H1 (cell line): ENCODE measurements at regions not wholly inside any gene's neighbourhood (a gene's known extent, or its start where the extent isn't known, plus 50 kb on each side); places are given as distances from the start of the nearest gene placed in this dataset.

Source experiments
- CTCF ChIA-PET: fragments of 300-600 bp; sonication (Branson Sonifier 250); formaldehyde crosslinking; loops from one replicate; lab custom pipeline; 2021; ENCODE audit not compliant: partially characterized antibody; lab: Charles Lee
- POLR2A ChIA-PET: fragments of 300-600 bp; sonication (Branson Sonifier 250); formaldehyde crosslinking; loops from one replicate; lab custom pipeline; 2021; ENCODE audit warnings: inconsistent platforms; ENCODE audit not compliant: partially characterized antibody; lab: Charles Lee
- DNase-seq, 2 experiments: peaks; one replicate each; pipeline versions ENCODE4 v3.0.0 to v3.0.0-alpha.2; 2010 to 2022; ENCODE audit warnings: low spot score in 2 of 2, low read depth in 1 of 2, mixed read lengths in 1 of 2
- FAIRE-seq: peaks from 2 replicates; lab custom pipeline; 2011; peaks lifted over from hg19 to GRCh38; lab: Jason Lieb, UNC
- H2AFZ ChIP-seq: 2 replicates; pipeline ENCODE4 v1.8.1; 2012; ENCODE audit warnings: low read length, inconsistent platforms
- H2AK5ac ChIP-seq: 2 replicates; pipeline ENCODE4 v1.6.1; 2013; ENCODE audit warnings: low read depth, low read length
- H2BK120ac ChIP-seq: replicated peaks from 2 replicates; pipeline ENCODE3; 2013; ENCODE audit warnings: low read depth, low read length, inconsistent platforms
- H2BK12ac ChIP-seq: 2 replicates; pipeline ENCODE4 v1.6.1; 2013; ENCODE audit warnings: low read depth, low read length
- H2BK15ac ChIP-seq: 2 replicates; pipeline ENCODE4 v1.6.1; 2013; ENCODE audit warnings: low read length
- H2BK20ac ChIP-seq: 2 replicates; pipeline ENCODE4 v1.6.1; 2013; ENCODE audit warnings: low read length
- H2BK5ac ChIP-seq: 2 replicates; pipeline ENCODE4 v1.6.1; 2013; ENCODE audit warnings: low read depth, low read length
- H3K14ac ChIP-seq: 2 replicates; pipeline ENCODE4 v1.6.1; 2013; ENCODE audit warnings: inconsistent platforms; ENCODE audit not compliant: insufficient read length
- H3K18ac ChIP-seq: 2 replicates; pipeline ENCODE4 v1.6.1; 2013; ENCODE audit warnings: low read length; ENCODE audit errors: extremely low read depth
- H3K23ac ChIP-seq: 2 replicates; pipeline ENCODE4 v1.6.1; 2013; ENCODE audit warnings: inconsistent platforms; ENCODE audit not compliant: insufficient read length
- H3K23me2 ChIP-seq: 2 replicates; pipeline ENCODE4 v1.6.1; 2013; ENCODE audit warnings: low read depth, low read length
- H3K27ac ChIP-seq: 2 replicates; pipeline ENCODE4 v1.6.1; 2011; ENCODE audit warnings: low read depth, low read length, inconsistent platforms
- H3K27me3 ChIP-seq, 4 experiments: replicated peaks in 1 of 4; 1 replicate in 1 of 4; 2 replicates in 3 of 4; pipeline versions ENCODE4 v1.6.1 to v1.8.1; 2011 to 2013; ENCODE audit warnings: low read length in 3 of 4, mild to moderate bottlenecking in 3 of 4, inconsistent platforms in 2 of 4, mixed read lengths in 2 of 4, moderate library complexity in 1 of 4; ENCODE audit not compliant: control insufficient read depth in 3 of 4, insufficient read depth in 3 of 4; ENCODE audit errors: extremely low read depth in 1 of 4
- H3K36me3 ChIP-seq, 4 experiments: 2 replicates each; pipeline versions ENCODE4 v1.6.1 to v1.8.1; 2011 to 2013; ENCODE audit warnings: mild to moderate bottlenecking in 4 of 4, low read length in 3 of 4, moderate library complexity in 2 of 4, control low read depth in 1 of 4, inconsistent platforms in 1 of 4; ENCODE audit not compliant: insufficient read depth in 4 of 4, control insufficient read depth in 2 of 4
- H3K4ac ChIP-seq: replicated peaks from 2 replicates; pipeline ENCODE3; 2013; ENCODE audit warnings: low read length, low read depth, mixed read lengths, inconsistent platforms; ENCODE audit not compliant: insufficient read length
- H3K4me1 ChIP-seq, 4 experiments: replicated peaks in 1 of 4; 1 replicate in 1 of 4; 2 replicates in 3 of 4; pipeline versions ENCODE4 v1.6.1 to v1.8.1; 2011 to 2013; ENCODE audit warnings: low read length in 3 of 4, inconsistent platforms in 2 of 4, mixed read lengths in 1 of 4; ENCODE audit not compliant: insufficient read depth in 4 of 4, control insufficient read depth in 3 of 4
- H3K4me2 ChIP-seq, 2 experiments: 2 replicates each; pipeline versions ENCODE4 v1.6.1 to v1.8.1; 2011 to 2013; ENCODE audit warnings: low read depth in 2 of 2, low read length in 2 of 2, control low read depth in 1 of 2, inconsistent platforms in 1 of 2, mild to moderate bottlenecking in 1 of 2; ENCODE audit not compliant: insufficient read depth in 1 of 2
- H3K4me3 ChIP-seq, 4 experiments: fragments of 200-600, 300-600 bp in 1 of 4; sonication (generic), shearing (Covaris generic), sonication (Bioruptor Twin) in 1 of 4; 2 replicates each; pipeline versions ENCODE4 v1.5.1 to v1.8.1; 2011 to 2016; ENCODE audit warnings: low read length in 4 of 4, low read depth in 3 of 4, control low read depth in 2 of 4, inconsistent platforms in 2 of 4, mild to moderate bottlenecking in 2 of 4, mixed read lengths in 1 of 4, moderate library complexity in 1 of 4; ENCODE audit not compliant: insufficient read depth in 2 of 4; ENCODE audit errors: extremely low read depth in 1 of 4
- H3K56ac ChIP-seq: replicated peaks from 2 replicates; pipeline ENCODE3; 2013; ENCODE audit warnings: low read depth, mild to moderate bottlenecking, mixed read lengths, low read length, inconsistent platforms; ENCODE audit not compliant: insufficient read length
- H3K79me1 ChIP-seq: 2 replicates; pipeline ENCODE4 v1.6.1; 2013; ENCODE audit warnings: low read depth, low read length, control low read depth
- H3K79me2 ChIP-seq, 2 experiments: 2 replicates each; pipeline versions ENCODE4 v1.6.1 to v1.8.1; 2012 to 2013; ENCODE audit warnings: low read length in 2 of 2, mild to moderate bottlenecking in 2 of 2, inconsistent platforms in 1 of 2; ENCODE audit not compliant: insufficient read depth in 2 of 2, control insufficient read depth in 1 of 2
- H3K9ac ChIP-seq, 4 experiments: replicated peaks in 1 of 4; 1 replicate in 1 of 4; 2 replicates in 3 of 4; pipeline versions ENCODE4 v1.6.1 to v1.8.1; 2011 to 2013; ENCODE audit warnings: low read depth in 3 of 4, low read length in 3 of 4, control low read depth in 2 of 4, mild to moderate bottlenecking in 2 of 4, moderate library complexity in 2 of 4, inconsistent platforms in 1 of 4; ENCODE audit errors: extremely low read depth in 1 of 4
- H3K9me3 ChIP-seq, 2 experiments: 2 replicates each; pipeline versions ENCODE4 v1.6.1 to v1.8.1; 2012 to 2013; ENCODE audit warnings: mild to moderate bottlenecking in 2 of 2, moderate library complexity in 2 of 2, control low read depth in 1 of 2, inconsistent platforms in 1 of 2, low read depth in 1 of 2, low read length in 1 of 2, mixed read lengths in 1 of 2; ENCODE audit not compliant: insufficient read depth in 2 of 2
- H4K20me1 ChIP-seq, 2 experiments: replicated peaks in 1 of 2; 2 replicates each; pipeline versions ENCODE3 to v1.8.1; 2011 to 2013; ENCODE audit warnings: inconsistent platforms in 2 of 2, low read length in 2 of 2, mild to moderate bottlenecking in 1 of 2; ENCODE audit not compliant: insufficient read depth in 2 of 2, control insufficient read depth in 1 of 2
- H4K5ac ChIP-seq: 2 replicates; pipeline ENCODE4 v1.6.1; 2013; ENCODE audit warnings: low read length, low read depth, mixed read lengths, inconsistent platforms; ENCODE audit not compliant: insufficient read length
- H4K8ac ChIP-seq: 2 replicates; pipeline ENCODE4 v1.8.0; 2013; ENCODE audit warnings: mild to moderate bottlenecking, moderate library complexity, low read length, inconsistent platforms; ENCODE audit not compliant: insufficient read depth; ENCODE audit errors: extremely low read depth
- H4K91ac ChIP-seq: replicated peaks from 2 replicates; pipeline ENCODE3; 2013; ENCODE audit warnings: low read length, mixed read lengths, inconsistent platforms; ENCODE audit not compliant: insufficient read length
- BACH1 ChIP-seq: IDR thresholded peaks from 2 replicates; pipeline ENCODE4 v1.6.1; 2012; ENCODE audit warnings: low read length, improper control_type of control experiment
- EP300 ChIP-seq, 2 experiments: IDR thresholded peaks; 1 replicate in 1 of 2; 2 replicates in 1 of 2; pipeline ENCODE4 v1.6.1; 2011 to 2012; ENCODE audit warnings: low read depth in 2 of 2, low read length in 2 of 2, mild to moderate bottlenecking in 2 of 2, borderline replicate concordance in 1 of 2, inconsistent platforms in 1 of 2, moderate library complexity in 1 of 2
- HDAC2 ChIP-seq, 2 experiments: fragments of 300-600 bp in 1 of 2; sonication (generic) in 1 of 2; IDR thresholded peaks; 2 replicates each; pipeline ENCODE4 v1.6.1; 2011 to 2012; ENCODE audit warnings: low read depth in 2 of 2, low read length in 2 of 2, mild to moderate bottlenecking in 2 of 2, moderate library complexity in 2 of 2, borderline replicate concordance in 1 of 2, inconsistent platforms in 1 of 2
- KDM1A ChIP-seq: fragments of 200-600, 300-600 bp; sonication (generic); IDR thresholded peaks from 2 replicates; pipeline ENCODE4 v1.7.1; 2016; ENCODE audit warnings: mild to moderate bottlenecking, low read length, borderline replicate concordance
- POLR2AphosphoS5 ChIP-seq: IDR thresholded peaks from 2 replicates; pipeline ENCODE4 v1.6.1; 2011; ENCODE audit warnings: low read depth, low read length
- SIX5 ChIP-seq: IDR thresholded peaks from 2 replicates; pipeline ENCODE4 v1.6.1; 2011; ENCODE audit warnings: mild to moderate bottlenecking, low read depth, low read length
- SP4 ChIP-seq: IDR thresholded peaks from 2 replicates; pipeline ENCODE4 v1.6.1; 2012; ENCODE audit warnings: low read length, inconsistent platforms
- TF ChIP-seq, protein P1 (sequence below), 3 experiments: IDR thresholded peaks; 1 replicate in 2 of 3; 2 replicates in 1 of 3; pipeline versions ENCODE4 v1.5.1 to v1.6.1; 2011; ENCODE audit warnings: low read length in 3 of 3, mild to moderate bottlenecking in 3 of 3, inconsistent platforms in 2 of 3, low read depth in 1 of 3, moderate library complexity in 1 of 3; ENCODE audit not compliant: insufficient read depth in 1 of 3; ENCODE audit errors: control extremely low read depth in 1 of 3
- TF ChIP-seq, protein P2 (sequence below): IDR thresholded peaks from 2 replicates; pipeline ENCODE4 v1.6.1; 2011; ENCODE audit warnings: low read depth, mild to moderate bottlenecking, low read length; ENCODE audit not compliant: insufficient read depth

DNA sequence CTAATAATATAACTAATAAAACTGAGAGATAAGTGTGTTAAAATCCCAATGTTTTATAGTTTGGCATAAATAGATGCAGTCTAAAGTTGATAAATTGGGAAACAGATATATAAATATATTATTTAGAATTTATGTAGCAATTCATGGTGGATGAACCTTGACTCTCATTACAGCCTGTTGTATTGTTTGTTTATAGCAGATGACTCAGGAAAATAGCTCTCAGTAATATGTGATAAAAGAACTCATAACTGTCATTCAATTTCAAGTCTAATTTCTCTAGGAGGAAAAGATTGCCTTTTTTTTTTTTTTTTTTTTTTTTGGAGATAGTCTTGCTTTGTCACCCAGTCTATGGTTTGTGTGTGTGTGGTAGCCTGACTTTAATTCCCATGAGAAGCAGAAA, 603.2 kb upstream of the PKN2 start:
- DNase-seq (no peak), FAIRE-seq (no peak)
- POLR2A ChIA-PET = no interaction called here
- H4K5ac ChIP-seq = no peak overlapping the region
- H3K4me3 ChIP-seq = no peak overlapping the region
- H3K27me3 ChIP-seq = no peaks in the 10 kb centered on the region
- no peak overlapping the region for H3K23ac ChIP-seq
- no peak overlapping the region for H2BK120ac ChIP-seq
- CTCF ChIA-PET = interaction anchor here (1.2 to 1.4 kb wide), 2 partner anchors 220 to 222 kb away, joined by 3 to 4 read pairs; no protein-coding TSS in a partner anchor
- H3K18ac ChIP-seq = no peak overlapping the region
- H2BK5ac ChIP-seq = no peak overlapping the region
- no peaks in the 10 kb centered on the region for H3K4me1 ChIP-seq
- H3K9me3 ChIP-seq = no peaks in the 10 kb centered on the region
- no peaks in the 10 kb centered on the region for H4K20me1 ChIP-seq
- no peak overlapping the region for H3K4me2 ChIP-seq
- no peak overlapping the region for H2AK5ac ChIP-seq
- H3K9ac ChIP-seq = no peak overlapping the region
- H4K8ac ChIP-seq = no peak overlapping the region
- H2AFZ ChIP-seq = no peak overlapping the region
- H3K14ac ChIP-seq = no peak overlapping the region
- H3K23me2 ChIP-seq = no peaks in the 10 kb centered on the region
- H2BK15ac ChIP-seq = no peak overlapping the region
- no peaks in the 10 kb centered on the region for H3K79me2 ChIP-seq
- no peaks in the 10 kb centered on the region; a peak in 1 of 8 replicates for H3K36me3 ChIP-seq
- H3K27ac ChIP-seq = no peak overlapping the region
- no peak overlapping the region for H2BK12ac ChIP-seq
- TF ChIP-seq, protein P1, sequence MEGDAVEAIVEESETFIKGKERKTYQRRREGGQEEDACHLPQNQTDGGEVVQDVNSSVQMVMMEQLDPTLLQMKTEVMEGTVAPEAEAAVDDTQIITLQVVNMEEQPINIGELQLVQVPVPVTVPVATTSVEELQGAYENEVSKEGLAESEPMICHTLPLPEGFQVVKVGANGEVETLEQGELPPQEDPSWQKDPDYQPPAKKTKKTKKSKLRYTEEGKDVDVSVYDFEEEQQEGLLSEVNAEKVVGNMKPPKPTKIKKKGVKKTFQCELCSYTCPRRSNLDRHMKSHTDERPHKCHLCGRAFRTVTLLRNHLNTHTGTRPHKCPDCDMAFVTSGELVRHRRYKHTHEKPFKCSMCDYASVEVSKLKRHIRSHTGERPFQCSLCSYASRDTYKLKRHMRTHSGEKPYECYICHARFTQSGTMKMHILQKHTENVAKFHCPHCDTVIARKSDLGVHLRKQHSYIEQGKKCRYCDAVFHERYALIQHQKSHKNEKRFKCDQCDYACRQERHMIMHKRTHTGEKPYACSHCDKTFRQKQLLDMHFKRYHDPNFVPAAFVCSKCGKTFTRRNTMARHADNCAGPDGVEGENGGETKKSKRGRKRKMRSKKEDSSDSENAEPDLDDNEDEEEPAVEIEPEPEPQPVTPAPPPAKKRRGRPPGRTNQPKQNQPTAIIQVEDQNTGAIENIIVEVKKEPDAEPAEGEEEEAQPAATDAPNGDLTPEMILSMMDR (IDR thresholded peaks at IDR 0.05; ENCODE audit: control extremely low read depth in 1 of 3, insufficient read depth in 1 of 3, low read depth in 1 of 3, low read length in 3 of 3) = no peak
- no peak for TF ChIP-seq POLR2AphosphoS5
- TF ChIP-seq KDM1A = no peak
- no peak for TF ChIP-seq SIX5
- no peak for TF ChIP-seq HDAC2 (IDR thresholded peaks at IDR 0.05; ENCODE audit: borderline replicate concordance in 1 of 2, low read depth in 2 of 2, low read length in 2 of 2)
- no peak for TF ChIP-seq EP300 (IDR thresholded peaks at IDR 0.05; ENCODE audit: borderline replicate concordance in 1 of 2, low read depth in 2 of 2, low read length in 2 of 2)
- no peak for TF ChIP-seq SP4
- TF ChIP-seq, protein P2, sequence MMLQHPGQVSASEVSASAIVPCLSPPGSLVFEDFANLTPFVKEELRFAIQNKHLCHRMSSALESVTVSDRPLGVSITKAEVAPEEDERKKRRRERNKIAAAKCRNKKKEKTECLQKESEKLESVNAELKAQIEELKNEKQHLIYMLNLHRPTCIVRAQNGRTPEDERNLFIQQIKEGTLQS = no peak
- no peak for TF ChIP-seq BACH1
- TF ChIP-seq, all 59 proteins: peak for 0
- H4K91ac ChIP-seq = no peak overlapping the region
- no peak overlapping the region for H2BK20ac ChIP-seq
- no peak overlapping the region for H3K56ac ChIP-seq
- no peak overlapping the region for H3K4ac ChIP-seq
- no peaks in the 10 kb centered on the region for H3K79me1 ChIP-seq
